ENCODE measurements at regions not wholly inside any gene's neighbourhood (a gene's known extent, or its start where the extent isn't known, plus 50 kb on each side); places are given as distances from the start of the nearest gene placed in this dataset.
A peak's percentile ranks its signal among the peaks of the same experiment; 100 is the strongest.

- Histone ChIP-seq H3K27me3 (ENCODE audit: control insufficient read depth in 2 of 2, insufficient read depth in 1 of 2, low read length in 1 of 2) (no peaks in the 10 kb centered on the region), H3K4me1 (ENCODE audit: control insufficient read depth in 2 of 2, insufficient read depth in 2 of 2, low read length in 2 of 2) (peaks cover 3 to 13% of the 10 kb centered on the region in 2 donors), H3K9me3 (ENCODE audit: control insufficient read depth in 2 of 2, insufficient read depth in 1 of 2, low read length in 1 of 2) (no peaks in the 10 kb centered on the region), H3K36me3 (ENCODE audit: control insufficient read depth in 2 of 2, insufficient read depth in 2 of 2, low read length in 1 of 2) (no peaks in the 10 kb centered on the region), H3K27ac (ENCODE audit: low read depth in 1 of 2, low read length in 1 of 2) (no peak overlapping the region), H3K4me3 (ENCODE audit: low read length in 2 of 2) (no peak overlapping the region)
- no peak for DNase-seq (ENCODE audit: low read depth in 6 of 9, low spot score in 9 of 9)
- 100% methylated on average over 1 of the region's 1 CpG for WGBS
Observed at GRCh38 chr14:97296176-97296575, 499.0 kb downstream of the VRK1 start.

- no peaks in the 10 kb centered on the region for H3K9me3 ChIP-seq (ENCODE audit: control insufficient read depth in 2 of 2, insufficient read depth in 1 of 2, low read length in 1 of 2)
- H3K36me3 ChIP-seq (ENCODE audit: control insufficient read depth in 2 of 2, insufficient read depth in 2 of 2, low read length in 1 of 2), result no peaks in the 10 kb centered on the region
- no peaks in the 10 kb centered on the region for H3K27me3 ChIP-seq (ENCODE audit: control insufficient read depth in 2 of 2, insufficient read depth in 1 of 2, low read length in 1 of 2)
- no peak overlapping the region for H3K4me3 ChIP-seq (ENCODE audit: low read length in 2 of 2)
- H3K27ac ChIP-seq (ENCODE audit: low read depth in 1 of 2, low read length in 1 of 2), result no peak overlapping the region
- H3K4me1 ChIP-seq (ENCODE audit: control insufficient read depth in 2 of 2, insufficient read depth in 2 of 2, low read length in 2 of 2), result peaks cover 3 to 12% of the 10 kb centered on the region in 2 donors
- no peak for DNase-seq (ENCODE audit: low read depth in 6 of 9, low spot score in 9 of 9)
- WGBS, result 93% methylated on average over 10 of the region's 10 CpGs
Observed at GRCh38 chr14:97297100-97297499, 499.9 kb downstream of the VRK1 start.

DNA sequence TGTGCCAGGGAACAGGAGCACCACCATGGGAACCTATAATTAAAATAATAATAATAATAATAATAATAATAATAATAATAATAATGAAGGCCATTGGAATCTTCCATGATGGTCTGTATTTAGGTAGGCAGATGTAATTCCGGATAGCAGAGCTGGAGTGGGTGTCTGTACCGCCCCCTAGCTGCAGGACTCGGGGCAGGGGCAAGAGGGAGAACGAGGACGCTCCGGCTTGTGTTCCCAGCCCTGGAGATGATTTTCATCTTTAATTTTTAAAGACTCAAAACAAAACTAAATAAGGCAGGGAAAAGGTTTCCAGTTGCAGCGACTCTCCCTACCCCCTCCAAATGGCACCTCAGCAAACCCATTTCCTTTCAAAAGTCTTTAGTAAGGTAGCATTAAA lies 501.1 kb downstream of the VRK1 start:
- Histone ChIP-seq H3K4me1 (ENCODE audit: control insufficient read depth in 2 of 2, insufficient read depth in 2 of 2, low read length in 2 of 2) (peaks cover 3 to 12% of the 10 kb centered on the region in 2 donors), H3K36me3 (ENCODE audit: control insufficient read depth in 2 of 2, insufficient read depth in 2 of 2, low read length in 1 of 2) (no peaks in the 10 kb centered on the region), H3K9me3 (ENCODE audit: control insufficient read depth in 2 of 2, insufficient read depth in 1 of 2, low read length in 1 of 2) (no peaks in the 10 kb centered on the region), H3K27me3 (ENCODE audit: control insufficient read depth in 2 of 2, insufficient read depth in 1 of 2, low read length in 1 of 2) (no peaks in the 10 kb centered on the region), H3K4me3 (ENCODE audit: low read length in 2 of 2) (no peak overlapping the region), H3K27ac (ENCODE audit: low read depth in 1 of 2, low read length in 1 of 2) (no peak overlapping the region)
- no peak for DNase-seq (ENCODE audit: low read depth in 6 of 9, low spot score in 9 of 9)
- WGBS, result 83% methylated on average over 7 of the region's 7 CpGs

- no peaks in the 10 kb centered on the region for H3K9me3 ChIP-seq (ENCODE audit: control insufficient read depth in 2 of 2, insufficient read depth in 1 of 2, low read length in 1 of 2)
- H3K27me3 ChIP-seq (ENCODE audit: control insufficient read depth in 2 of 2, insufficient read depth in 1 of 2, low read length in 1 of 2), result no peaks in the 10 kb centered on the region
- no peak for DNase-seq (ENCODE audit: low read depth in 6 of 9, low spot score in 9 of 9)
Observed at GRCh38 chr14:97298736-97299135, 501.6 kb downstream of the VRK1 start.

DNA sequence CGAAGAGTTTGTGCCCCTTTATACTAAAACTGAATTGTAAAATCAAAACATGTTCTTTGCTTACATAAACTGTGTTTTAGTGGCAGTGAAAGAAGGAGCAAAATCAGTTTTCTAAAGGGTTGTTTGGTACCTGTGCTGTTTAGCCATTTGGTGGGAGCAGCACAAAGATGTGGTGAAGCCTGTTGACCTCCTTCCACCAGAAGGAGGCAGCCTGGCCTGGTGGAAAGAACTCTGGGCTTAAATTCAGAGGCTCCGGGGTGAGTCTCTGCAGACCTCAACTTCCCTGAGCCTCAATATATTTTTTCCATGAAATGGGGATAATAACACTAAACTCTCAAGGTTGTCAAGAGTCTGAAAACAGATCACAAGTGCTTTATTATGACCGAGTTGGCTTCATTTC lies 502.5 kb downstream of the VRK1 start:
- no peak overlapping the region for H3K4me3 ChIP-seq (ENCODE audit: low read length in 2 of 2)
- no peaks in the 10 kb centered on the region for H3K27me3 ChIP-seq (ENCODE audit: control insufficient read depth in 2 of 2, insufficient read depth in 1 of 2, low read length in 1 of 2)
- no peak overlapping the region for H3K27ac ChIP-seq (ENCODE audit: low read depth in 1 of 2, low read length in 1 of 2)
- H3K9me3 ChIP-seq (ENCODE audit: control insufficient read depth in 2 of 2, insufficient read depth in 1 of 2, low read length in 1 of 2), result no peaks in the 10 kb centered on the region
- DNase-seq (ENCODE audit: low read depth in 6 of 9, low spot score in 9 of 9), result peak in 2 of 9 donors; percentile 29 to 47
- 88% methylated on average over 3 of the region's 3 CpGs for WGBS
- no peaks in the 10 kb centered on the region for H3K36me3 ChIP-seq (ENCODE audit: control insufficient read depth in 2 of 2, insufficient read depth in 2 of 2, low read length in 1 of 2)
- H3K4me1 ChIP-seq (ENCODE audit: control insufficient read depth in 2 of 2, insufficient read depth in 2 of 2, low read length in 2 of 2), result peaks cover 3 to 14% of the 10 kb centered on the region in 2 donors

More at GRCh38 chr14:97298736-97299135, 501.6 kb downstream of the VRK1 start:
- no peak overlapping the region for H3K27ac ChIP-seq (ENCODE audit: low read depth in 1 of 2, low read length in 1 of 2)
- H3K36me3 ChIP-seq (ENCODE audit: control insufficient read depth in 2 of 2, insufficient read depth in 2 of 2, low read length in 1 of 2), result no peaks in the 10 kb centered on the region
- WGBS, result 97% methylated on average over 14 of the region's 14 CpGs
- H3K4me3 ChIP-seq (ENCODE audit: low read length in 2 of 2), result no peak overlapping the region
- H3K4me1 ChIP-seq (ENCODE audit: control insufficient read depth in 2 of 2, insufficient read depth in 2 of 2, low read length in 2 of 2), result peaks cover 3 to 12% of the 10 kb centered on the region in 2 donors

DNA sequence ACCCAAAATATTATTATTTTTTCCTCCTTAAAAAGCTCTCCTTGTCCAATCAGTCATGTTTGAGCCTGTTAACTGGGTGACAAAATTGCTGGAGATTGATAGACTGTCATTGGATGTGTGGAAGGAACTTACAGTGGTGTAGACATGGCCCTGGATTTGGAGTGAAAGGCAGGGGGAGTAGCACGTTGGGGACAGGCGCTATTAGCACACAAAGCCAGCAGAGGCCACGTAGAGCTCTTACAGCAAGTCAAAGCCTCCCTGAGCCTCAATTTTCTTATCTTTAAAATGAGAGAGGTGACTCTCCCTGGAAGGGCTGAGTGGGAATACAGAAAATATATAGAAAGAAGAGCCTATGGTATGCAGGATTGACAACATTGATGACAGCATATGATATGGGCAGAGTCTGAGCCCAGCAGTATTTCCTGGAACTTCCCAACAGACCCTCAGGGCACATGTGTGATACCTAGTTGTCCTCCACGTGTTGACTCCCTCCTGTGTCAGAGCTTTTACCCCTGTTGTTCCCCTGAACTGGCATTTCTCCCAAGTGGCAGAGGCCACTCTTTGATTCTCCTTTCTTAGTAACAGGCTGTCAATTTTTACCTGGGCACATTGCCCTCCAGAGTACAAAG lies 504.9 kb downstream of the VRK1 start:
- DNase-seq (ENCODE audit: low read depth in 6 of 9, low spot score in 9 of 9), result no peak
- Histone ChIP-seq H3K4me1 (ENCODE audit: control insufficient read depth in 2 of 2, insufficient read depth in 2 of 2, low read length in 2 of 2) (peaks cover 16 to 31% of the 10 kb centered on the region in 2 donors), H3K27me3 (ENCODE audit: control insufficient read depth in 2 of 2, insufficient read depth in 1 of 2, low read length in 1 of 2) (no peaks in the 10 kb centered on the region), H3K9me3 (ENCODE audit: control insufficient read depth in 2 of 2, insufficient read depth in 1 of 2, low read length in 1 of 2) (no peaks in the 10 kb centered on the region), H3K27ac (ENCODE audit: low read depth in 1 of 2, low read length in 1 of 2) (no peak overlapping the region), H3K4me3 (ENCODE audit: low read length in 2 of 2) (no peak overlapping the region), H3K36me3 (ENCODE audit: control insufficient read depth in 2 of 2, insufficient read depth in 2 of 2, low read length in 1 of 2) (no peaks in the 10 kb centered on the region)
- 88% methylated on average over 4 of the region's 4 CpGs for WGBS

DNA sequence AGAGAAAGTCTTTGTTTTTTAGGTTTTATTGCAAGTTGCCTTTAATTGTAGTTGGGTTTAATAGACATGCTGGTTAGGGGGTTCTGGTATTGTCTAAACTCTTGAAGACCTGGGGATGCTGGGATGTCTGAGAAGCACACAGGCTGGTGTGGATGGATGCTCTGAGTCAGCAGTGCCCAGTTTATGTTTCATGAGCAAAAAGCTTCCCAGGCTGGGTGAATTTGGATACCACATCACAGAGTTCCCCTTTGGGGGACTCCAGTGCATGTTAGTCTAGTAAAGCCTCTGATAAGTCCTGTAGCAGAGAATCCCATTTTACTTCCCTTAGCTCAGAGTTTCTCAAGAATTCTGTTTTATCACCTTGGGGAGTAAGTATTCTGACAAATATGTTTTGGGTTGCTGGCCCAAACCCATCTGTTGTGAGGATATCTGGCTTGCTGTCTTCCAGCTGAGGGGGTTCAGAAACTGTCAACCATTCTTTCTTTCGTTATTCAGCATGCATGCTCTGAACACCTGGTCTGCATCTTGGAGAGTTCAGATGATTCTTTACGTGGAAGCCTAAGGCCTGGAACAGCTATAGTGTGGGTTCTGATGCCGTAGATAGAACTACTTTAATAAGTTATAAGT lies 509.1 kb downstream of the VRK1 start:
- no peaks in the 10 kb centered on the region for H3K36me3 ChIP-seq (ENCODE audit: control insufficient read depth in 2 of 2, insufficient read depth in 2 of 2, low read length in 1 of 2)
- H3K4me3 ChIP-seq (ENCODE audit: low read length in 2 of 2), result no peak overlapping the region
- 15% methylated on average over 3 of the region's 3 CpGs for WGBS
- H3K4me1 ChIP-seq (ENCODE audit: control insufficient read depth in 2 of 2, insufficient read depth in 2 of 2, low read length in 2 of 2), result peaks cover 26 to 37% of the 10 kb centered on the region in 2 donors
- peak overlapping the region; percentile 39 to 90 for H3K27ac ChIP-seq (ENCODE audit: low read depth in 1 of 2, low read length in 1 of 2)
- H3K27me3 ChIP-seq (ENCODE audit: control insufficient read depth in 2 of 2, insufficient read depth in 1 of 2, low read length in 1 of 2), result no peaks in the 10 kb centered on the region
- DNase-seq (ENCODE audit: low read depth in 6 of 9, low spot score in 9 of 9), result peak in 8 of 9 donors; percentile 27 to 77 (median 48)
- no peaks in the 10 kb centered on the region for H3K9me3 ChIP-seq (ENCODE audit: control insufficient read depth in 2 of 2, insufficient read depth in 1 of 2, low read length in 1 of 2)

DNA sequence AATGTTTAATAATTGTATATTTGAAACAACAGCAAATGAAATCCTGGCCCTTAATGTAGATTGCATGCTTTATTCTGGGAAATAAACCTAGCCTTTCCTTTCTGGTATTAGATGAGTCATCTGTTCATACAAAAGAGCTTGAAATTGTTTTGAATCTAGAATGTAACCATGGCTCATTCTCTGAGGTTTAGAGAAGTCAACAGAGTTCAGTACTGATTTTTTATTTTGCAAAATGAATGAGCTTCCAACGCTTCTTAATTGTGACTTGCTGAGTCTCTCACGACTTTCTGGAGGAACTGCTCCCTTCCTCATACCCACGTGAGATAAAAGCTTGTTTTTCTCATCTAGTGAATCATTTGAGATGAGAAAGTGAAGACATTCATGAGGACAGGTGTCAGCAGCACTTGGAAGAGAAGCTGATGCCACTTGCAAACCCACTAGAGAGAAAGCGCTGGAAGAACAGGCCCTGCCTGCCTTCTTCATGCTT lies 509.6 kb downstream of the VRK1 start:
- H3K27me3 ChIP-seq (ENCODE audit: control insufficient read depth in 2 of 2, insufficient read depth in 1 of 2, low read length in 1 of 2), result no peaks in the 10 kb centered on the region
- H3K36me3 ChIP-seq (ENCODE audit: control insufficient read depth in 2 of 2, insufficient read depth in 2 of 2, low read length in 1 of 2), result no peaks in the 10 kb centered on the region
- peaks cover 26 to 37% of the 10 kb centered on the region in 2 donors for H3K4me1 ChIP-seq (ENCODE audit: control insufficient read depth in 2 of 2, insufficient read depth in 2 of 2, low read length in 2 of 2)
- no peak overlapping the region for H3K4me3 ChIP-seq (ENCODE audit: low read length in 2 of 2)
- H3K27ac ChIP-seq (ENCODE audit: low read depth in 1 of 2, low read length in 1 of 2), result peak overlapping the region; percentile 25 to 90
- WGBS, result 30% methylated on average over 4 of the region's 4 CpGs
- peak in 7 of 9 donors; percentile 12 to 76 (median 50) for DNase-seq (ENCODE audit: low read depth in 6 of 9, low spot score in 9 of 9)
- H3K9me3 ChIP-seq (ENCODE audit: control insufficient read depth in 2 of 2, insufficient read depth in 1 of 2, low read length in 1 of 2), result no peaks in the 10 kb centered on the region

DNA sequence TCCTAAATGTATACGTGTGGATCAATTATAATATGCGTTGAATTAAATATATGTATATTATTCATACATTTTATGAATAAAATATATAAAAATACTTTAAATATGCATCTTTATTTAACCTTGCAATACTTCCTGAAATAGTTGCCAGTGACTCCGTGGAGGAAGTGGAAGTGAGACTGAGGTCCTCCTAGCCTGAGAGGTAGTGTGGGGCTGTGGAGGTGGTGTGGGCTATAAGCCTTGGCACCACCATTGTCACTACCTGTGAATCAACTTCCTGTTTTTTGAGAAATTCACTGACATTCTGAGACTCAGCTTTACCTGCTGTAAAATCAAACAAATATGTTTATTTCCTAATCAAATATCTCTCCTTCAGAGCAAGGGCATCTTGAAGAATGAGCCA lies 514.2 kb downstream of the VRK1 start:
- Histone ChIP-seq H3K4me3 (ENCODE audit: low read length in 2 of 2) (no peak overlapping the region), H3K27me3 (ENCODE audit: control insufficient read depth in 2 of 2, insufficient read depth in 1 of 2, low read length in 1 of 2) (no peaks in the 10 kb centered on the region), H3K36me3 (ENCODE audit: control insufficient read depth in 2 of 2, insufficient read depth in 2 of 2, low read length in 1 of 2) (no peaks in the 10 kb centered on the region), H3K27ac (ENCODE audit: low read depth in 1 of 2, low read length in 1 of 2) (no peak overlapping the region), H3K4me1 (ENCODE audit: control insufficient read depth in 2 of 2, insufficient read depth in 2 of 2, low read length in 2 of 2) (peaks cover 15 to 23% of the 10 kb centered on the region in 2 donors), H3K9me3 (ENCODE audit: control insufficient read depth in 2 of 2, insufficient read depth in 1 of 2, low read length in 1 of 2) (peaks cover 0 to 7% of the 10 kb centered on the region in 2 donors)
- DNase-seq (ENCODE audit: low read depth in 6 of 9, low spot score in 9 of 9), result no peak
- WGBS, result 71% methylated on average over 3 of the region's 3 CpGs
